Spleen (tissue), 7 donors: ENCODE measurements at regions not wholly inside any gene's neighbourhood (a gene's known extent, or its start where the extent isn't known, plus 50 kb on each side); places are given as distances from the start of the nearest gene placed in this dataset.

Experiments used
- POLR2A ChIP-seq, 3 donors: fragments of 450-650 bp; IDR thresholded peaks; one replicate each; pipeline ENCODE4 v1.5.1; 2017; ENCODE audit warnings: antibody characterized with exemption in 3 of 3, mild to moderate bottlenecking in 1 of 3
- TF ChIP-seq, protein P1 (sequence below), 11 experiments: fragments of 200-600 bp in 7 of 11; fragments of 450-650 bp in 4 of 11; sonication (generic) in 4 of 11; IDR thresholded peaks in 8 of 11; conservative IDR thresholded peaks in 3 of 11; 1 replicate in 7 of 11; 2 replicates in 4 of 11; pipeline versions ENCODE4 v1.4.0 to v1.8.0; 2016 to 2021; ENCODE audit warnings: antibody characterized with exemption in 11 of 11, inconsistent platforms in 4 of 11, mild to moderate bottlenecking in 1 of 11
- donor health status: DM: no; HTN: no; CAD: no; lungs with moderate emphysema.
- donor health status: DM: no; HTN: no; CAD: no.
- donor health status: DM: no; HTN: no; CAD: no.

DNA sequence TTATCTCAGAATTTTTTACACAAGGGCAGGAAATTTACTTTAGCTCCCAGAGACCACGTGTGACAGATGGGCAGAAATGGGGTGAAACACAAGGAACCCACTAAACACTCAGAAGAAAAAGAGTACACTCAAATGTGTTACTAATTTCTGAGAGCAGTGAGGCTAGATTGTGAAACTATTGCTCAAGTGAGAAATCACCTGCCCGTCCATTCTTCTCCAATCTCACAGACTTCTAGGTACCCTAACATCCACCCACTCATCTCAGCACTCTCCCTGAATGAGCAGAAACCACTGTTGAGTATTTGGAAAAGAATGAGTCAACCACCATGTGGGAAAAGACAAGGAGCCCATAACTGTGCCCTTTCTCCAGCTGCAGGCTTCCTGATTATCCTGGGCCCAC is 293.0 kb upstream of the CDH2 start:
- TF ChIP-seq, protein P1, sequence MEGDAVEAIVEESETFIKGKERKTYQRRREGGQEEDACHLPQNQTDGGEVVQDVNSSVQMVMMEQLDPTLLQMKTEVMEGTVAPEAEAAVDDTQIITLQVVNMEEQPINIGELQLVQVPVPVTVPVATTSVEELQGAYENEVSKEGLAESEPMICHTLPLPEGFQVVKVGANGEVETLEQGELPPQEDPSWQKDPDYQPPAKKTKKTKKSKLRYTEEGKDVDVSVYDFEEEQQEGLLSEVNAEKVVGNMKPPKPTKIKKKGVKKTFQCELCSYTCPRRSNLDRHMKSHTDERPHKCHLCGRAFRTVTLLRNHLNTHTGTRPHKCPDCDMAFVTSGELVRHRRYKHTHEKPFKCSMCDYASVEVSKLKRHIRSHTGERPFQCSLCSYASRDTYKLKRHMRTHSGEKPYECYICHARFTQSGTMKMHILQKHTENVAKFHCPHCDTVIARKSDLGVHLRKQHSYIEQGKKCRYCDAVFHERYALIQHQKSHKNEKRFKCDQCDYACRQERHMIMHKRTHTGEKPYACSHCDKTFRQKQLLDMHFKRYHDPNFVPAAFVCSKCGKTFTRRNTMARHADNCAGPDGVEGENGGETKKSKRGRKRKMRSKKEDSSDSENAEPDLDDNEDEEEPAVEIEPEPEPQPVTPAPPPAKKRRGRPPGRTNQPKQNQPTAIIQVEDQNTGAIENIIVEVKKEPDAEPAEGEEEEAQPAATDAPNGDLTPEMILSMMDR (IDR thresholded peaks at IDR 0.05 in 8 of 11, conservative IDR thresholded peaks at IDR 0.05 in 3 of 11), result no peak
- no peak for TF ChIP-seq POLR2A (IDR thresholded peaks at IDR 0.05)
